Calu3 (cell line): ENCODE measurements at regions not wholly inside any gene's neighbourhood (a gene's known extent, or its start where the extent isn't known, plus 50 kb on each side); places are given as distances from the start of the nearest gene placed in this dataset.

Experiments
- BruUV-seq: library from RNA; stranded (reverse); fragments of 400-500 nt; replicated peaks from 2 replicates; lab custom pipeline; 2021; lab: Mats Ljungman, UMichigan
- CTCF ChIA-PET: fragments of 300-600 bp; sonication (Branson Sonifier 250); formaldehyde crosslinking; loops from one replicate; lab custom pipeline; 2022; ENCODE audit warnings: antibody characterized with exemption; lab: Charles Lee
- DNase-seq: peaks from one replicate; pipeline ENCODE4 v3.0.0; 2022
- H3K27ac Mint-ChIP-seq: one replicate; pipeline ENCODE4 v1.8.0; 2022; ENCODE audit warnings: mixed read lengths; ENCODE audit not compliant: unreplicated experiment
- H3K27me3 Mint-ChIP-seq: one replicate; pipeline ENCODE4 v1.8.0; 2022; ENCODE audit warnings: mixed read lengths; ENCODE audit not compliant: unreplicated experiment
- H3K36me3 Mint-ChIP-seq: one replicate; pipeline ENCODE4 v1.8.0; 2022; ENCODE audit warnings: mild to moderate bottlenecking, moderate library complexity, mixed read lengths; ENCODE audit not compliant: insufficient read depth, unreplicated experiment
- H3K4me1 Mint-ChIP-seq: one replicate; pipeline ENCODE4 v1.8.0; 2022; ENCODE audit warnings: mild to moderate bottlenecking, low read depth, mixed read lengths; ENCODE audit not compliant: unreplicated experiment
- H3K4me3 Mint-ChIP-seq: one replicate; pipeline ENCODE4 v1.8.0; 2022; ENCODE audit warnings: mild to moderate bottlenecking, low read depth, moderate library complexity, mixed read lengths; ENCODE audit not compliant: unreplicated experiment
- H3K9me3 Mint-ChIP-seq: one replicate; pipeline ENCODE4 v1.8.0; 2022; ENCODE audit warnings: low read depth, mixed read lengths; ENCODE audit not compliant: unreplicated experiment
- CTCF ChIP-seq: fragments of 200-600 bp; IDR thresholded peaks from one replicate; pipeline ENCODE4 v1.8.0; 2022; ENCODE audit warnings: antibody characterized with exemption; ENCODE audit not compliant: unreplicated experiment
- intact Hi-C: fragments of 100-400 bp; cut with micrococcal nuclease; formaldehyde crosslinking; loops from one replicate; pipeline ENCODE4 v1.10.0; 2022; ENCODE audit not compliant: unreplicated experiment

GRCh38 chr12:28824849-28825248 lies 324.2 kb upstream of the FAR2 start:
- CTCF ChIA-PET = no interaction called here
- no TSS peak for BruUV-seq

GRCh38 chr12:28826766-28827165 lies 322.3 kb upstream of the FAR2 start:
- CTCF ChIA-PET = interaction anchor here (0.9 kb wide), 1 partner anchor 11 kb away, joined by 3 read pairs; no protein-coding TSS in a partner anchor
- DNase-seq = no peak
- intact Hi-C loops = loop anchor here (10.0 kb wide), 1 partner anchor 48 kb away; no protein-coding TSS in a partner anchor
- Mint-ChIP-seq H3K27me3 (no peaks in the 10 kb centered on the region), H3K36me3 (no peaks in the 10 kb centered on the region), H3K4me3 (no peak overlapping the region), H3K9me3 (no peaks in the 10 kb centered on the region), H3K27ac (no peak overlapping the region), H3K4me1 (peaks cover 13% of the 10 kb centered on the region)
- BruUV-seq = no TSS peak
- TF ChIP-seq CTCF = no peak

More at GRCh38 chr12:28824849-28825248, 324.2 kb upstream of the FAR2 start:
- Mint-ChIP-seq H3K27ac (no peak overlapping the region), H3K36me3 (no peaks in the 10 kb centered on the region), H3K4me1 (peaks cover 13% of the 10 kb centered on the region), H3K9me3 (no peaks in the 10 kb centered on the region), H3K27me3 (no peaks in the 10 kb centered on the region), H3K4me3 (no peak overlapping the region)
- DNase-seq = no peak
- intact Hi-C loops = loop anchor here (10.0 kb wide), 1 partner anchor 50 kb away; no protein-coding TSS in a partner anchor
- no peak for TF ChIP-seq CTCF

GRCh38 chr12:28827861-28828260 lies 321.2 kb upstream of the FAR2 start:
- no peaks in the 10 kb centered on the region for H3K9me3 Mint-ChIP-seq
- BruUV-seq = no TSS peak
- H3K27me3 Mint-ChIP-seq = no peaks in the 10 kb centered on the region
- TF ChIP-seq CTCF = no peak
- no peaks in the 10 kb centered on the region for H3K36me3 Mint-ChIP-seq
- no peak overlapping the region for H3K4me3 Mint-ChIP-seq
- peak overlapping the region; percentile 35 for H3K27ac Mint-ChIP-seq
- intact Hi-C loops = loop anchor here (10.0 kb wide), 1 partner anchor 47 kb away; no protein-coding TSS in a partner anchor
- DNase-seq = no peak
- CTCF ChIA-PET = interaction anchor here (0.9 kb wide), 1 partner anchor 12 kb away, joined by 3 read pairs; no protein-coding TSS in a partner anchor
- H3K4me1 Mint-ChIP-seq = peaks cover 13% of the 10 kb centered on the region

GRCh38 chr12:28828318-28828717 lies 320.8 kb upstream of the FAR2 start:
- BruUV-seq = no TSS peak
- TF ChIP-seq CTCF = no peak
- no peak for DNase-seq

More at GRCh38 chr12:28828318-28828717, 320.8 kb upstream of the FAR2 start:
- Mint-ChIP-seq H3K27me3 (no peaks in the 10 kb centered on the region), H3K4me3 (no peak overlapping the region), H3K36me3 (no peaks in the 10 kb centered on the region), H3K4me1 (peaks cover 13% of the 10 kb centered on the region), H3K27ac (peak overlapping the region; percentile 35), H3K9me3 (no peaks in the 10 kb centered on the region)
- CTCF ChIA-PET = no interaction called here
- intact Hi-C loops = loop anchor here (10.0 kb wide), 1 partner anchor 46 kb away; no protein-coding TSS in a partner anchor
